Nephron progenitor cell (in vitro differentiated cells): ENCODE measurements at regions not wholly inside any gene's neighbourhood (a gene's known extent, or its start where the extent isn't known, plus 50 kb on each side); places are given as distances from the start of the nearest gene placed in this dataset.

Source experiments
- DNase-seq: peaks from one replicate; pipeline ENCODE4 v3.0.0; 2021
- H3K27ac Mint-ChIP-seq: 2 replicates; pipeline ENCODE4 v1.8.0; 2021; ENCODE audit warnings: mild to moderate bottlenecking, moderate library complexity, mixed read lengths
- H3K27me3 Mint-ChIP-seq: 2 replicates; pipeline ENCODE4 v1.8.0; 2021; ENCODE audit warnings: mild to moderate bottlenecking, low read depth, mixed read lengths; ENCODE audit not compliant: poor library complexity
- H3K36me3 Mint-ChIP-seq: 2 replicates; pipeline ENCODE4 v1.8.0; 2021; ENCODE audit warnings: low read depth, mixed read lengths
- H3K4me1 Mint-ChIP-seq: 2 replicates; pipeline ENCODE4 v1.8.0; 2021; ENCODE audit warnings: mixed read lengths
- H3K4me3 Mint-ChIP-seq: 2 replicates; pipeline ENCODE4 v1.8.0; 2021; ENCODE audit warnings: mild to moderate bottlenecking, moderate library complexity, mixed read lengths
- H3K9me3 Mint-ChIP-seq: 2 replicates; pipeline ENCODE4 v1.8.0; 2021; ENCODE audit warnings: mild to moderate bottlenecking, moderate library complexity, mixed read lengths
- TF ChIP-seq, protein P1 (sequence below): fragments of 200-600 bp; sonication (generic); IDR thresholded peaks from 2 replicates; pipeline ENCODE4 v1.5.0; 2021; ENCODE audit warnings: antibody characterized with exemption

GRCh38 chr17:6893382-6894205 lies 62.1 kb upstream of the TEKT1 start:
- Mint-ChIP-seq H3K27ac (no peak overlapping the region), H3K9me3 (peaks cover 11% of the 10 kb centered on the region), H3K4me1 (no peaks in the 10 kb centered on the region), H3K36me3 (no peaks in the 10 kb centered on the region), H3K4me3 (no peak overlapping the region), H3K27me3 (peaks cover 11% of the 10 kb centered on the region)
- TF ChIP-seq, protein P1, sequence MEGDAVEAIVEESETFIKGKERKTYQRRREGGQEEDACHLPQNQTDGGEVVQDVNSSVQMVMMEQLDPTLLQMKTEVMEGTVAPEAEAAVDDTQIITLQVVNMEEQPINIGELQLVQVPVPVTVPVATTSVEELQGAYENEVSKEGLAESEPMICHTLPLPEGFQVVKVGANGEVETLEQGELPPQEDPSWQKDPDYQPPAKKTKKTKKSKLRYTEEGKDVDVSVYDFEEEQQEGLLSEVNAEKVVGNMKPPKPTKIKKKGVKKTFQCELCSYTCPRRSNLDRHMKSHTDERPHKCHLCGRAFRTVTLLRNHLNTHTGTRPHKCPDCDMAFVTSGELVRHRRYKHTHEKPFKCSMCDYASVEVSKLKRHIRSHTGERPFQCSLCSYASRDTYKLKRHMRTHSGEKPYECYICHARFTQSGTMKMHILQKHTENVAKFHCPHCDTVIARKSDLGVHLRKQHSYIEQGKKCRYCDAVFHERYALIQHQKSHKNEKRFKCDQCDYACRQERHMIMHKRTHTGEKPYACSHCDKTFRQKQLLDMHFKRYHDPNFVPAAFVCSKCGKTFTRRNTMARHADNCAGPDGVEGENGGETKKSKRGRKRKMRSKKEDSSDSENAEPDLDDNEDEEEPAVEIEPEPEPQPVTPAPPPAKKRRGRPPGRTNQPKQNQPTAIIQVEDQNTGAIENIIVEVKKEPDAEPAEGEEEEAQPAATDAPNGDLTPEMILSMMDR: no peak
- no peak for DNase-seq

- H3K9me3 Mint-ChIP-seq: peaks cover 8% of the 10 kb centered on the region
- DNase-seq: no peak
These were observed 62.6 kb upstream of the TEKT1 start for GRCh38 chr17:6894206-6894528.

DNA sequence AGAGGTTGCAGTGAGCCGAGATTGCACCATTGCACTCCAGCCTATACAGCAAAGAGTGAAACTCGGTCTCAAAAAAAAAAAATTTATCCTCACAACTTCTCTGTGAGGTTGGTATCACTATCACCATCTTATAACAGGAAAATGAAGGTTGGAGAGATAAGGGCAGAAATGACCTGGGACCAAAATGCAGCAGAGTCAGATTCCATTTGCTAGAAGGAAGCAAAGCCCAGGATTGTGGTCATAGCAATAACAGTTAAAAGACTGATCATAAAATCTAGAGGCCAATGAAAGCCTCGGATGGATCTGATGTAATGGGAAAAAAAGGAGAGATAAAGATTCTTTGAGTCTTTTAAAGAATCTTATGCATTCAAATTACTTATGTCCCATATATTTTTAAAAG lies 69.6 kb upstream of the TEKT1 start:
- no peak for DNase-seq

More at GRCh38 chr17:6894206-6894528, 62.6 kb upstream of the TEKT1 start:
- no peaks in the 10 kb centered on the region for H3K4me1 Mint-ChIP-seq
- H3K27me3 Mint-ChIP-seq: peaks cover 11% of the 10 kb centered on the region
- no peaks in the 10 kb centered on the region for H3K36me3 Mint-ChIP-seq
- H3K4me3 Mint-ChIP-seq: no peak overlapping the region
- H3K27ac Mint-ChIP-seq: no peak overlapping the region
- TF ChIP-seq, protein P1: no peak

GRCh38 chr17:6903326-6903900 lies 71.9 kb upstream of the TEKT1 start:
- no peak for DNase-seq
- peaks cover 1% of the 10 kb centered on the region for H3K27me3 Mint-ChIP-seq
- H3K36me3 Mint-ChIP-seq: no peaks in the 10 kb centered on the region
- no peaks in the 10 kb centered on the region for H3K4me1 Mint-ChIP-seq
- no peak overlapping the region for H3K27ac Mint-ChIP-seq
- no peak overlapping the region for H3K4me3 Mint-ChIP-seq
- no peaks in the 10 kb centered on the region for H3K9me3 Mint-ChIP-seq
- TF ChIP-seq, protein P1: no peak

More for the DNA sequence above, 69.6 kb upstream of the TEKT1 start:
- TF ChIP-seq, protein P1: no peak
- H3K9me3 Mint-ChIP-seq: no peaks in the 10 kb centered on the region
- H3K4me3 Mint-ChIP-seq: no peak overlapping the region
- H3K27ac Mint-ChIP-seq: no peak overlapping the region
- H3K27me3 Mint-ChIP-seq: peaks cover 3% of the 10 kb centered on the region
- no peaks in the 10 kb centered on the region for H3K36me3 Mint-ChIP-seq
- H3K4me1 Mint-ChIP-seq: no peaks in the 10 kb centered on the region

- Mint-ChIP-seq H3K4me1 (peaks cover 1% of the 10 kb centered on the region), H3K27ac (no peak overlapping the region), H3K4me3 (no peak overlapping the region), H3K9me3 (no peaks in the 10 kb centered on the region), H3K36me3 (no peaks in the 10 kb centered on the region), H3K27me3 (peaks cover 17% of the 10 kb centered on the region)
- TF ChIP-seq, protein P1: no peak
- no peak for DNase-seq
These were observed 77.3 kb upstream of the TEKT1 start for GRCh38 chr17:6908807-6909206.
